Natural killer cell (primary cell): ENCODE measurements at regions not wholly inside any gene's neighbourhood (a gene's known extent, or its start where the extent isn't known, plus 50 kb on each side); places are given as distances from the start of the nearest gene placed in this dataset.

Source experiments
- ATAC-seq, 3 donors: fragments of 150-1000 bp in 2 of 3; fragments of 200-7000 bp in 1 of 3; cut with Tn5 transposase; 1 replicate in 1 of 3; 2 replicates in 2 of 3; pipeline ENCODE4 v1.10.0; 2021; ENCODE audit warnings: mild to moderate bottlenecking in 2 of 3, moderate library complexity in 2 of 3
- DNase-seq, 2 donors: peaks; one replicate each; pipeline versions ENCODE4 v3.0.0 to v3.0.0-alpha.2; 2013 to 2021; ENCODE audit warnings: mixed read lengths in 1 of 2
- H3K27ac ChIP-seq: one replicate; pipeline ENCODE4 v1.5.1; 2013; ENCODE audit warnings: mild to moderate bottlenecking, low read length
- H3K27me3 ChIP-seq: one replicate; pipeline ENCODE4 v1.6.1; 2013; ENCODE audit warnings: low read length; ENCODE audit not compliant: control insufficient read depth, insufficient read depth
- H3K36me3 ChIP-seq: one replicate; pipeline ENCODE4 v1.6.1; 2013; ENCODE audit warnings: low read length; ENCODE audit not compliant: control insufficient read depth, insufficient read depth
- H3K4me1 ChIP-seq: one replicate; pipeline ENCODE4 v1.6.1; 2013; ENCODE audit warnings: low read length; ENCODE audit not compliant: control insufficient read depth, insufficient read depth
- H3K4me3 ChIP-seq: one replicate; pipeline ENCODE4 v1.5.1; 2013; ENCODE audit warnings: low read length
- H3K9me3 ChIP-seq: one replicate; pipeline ENCODE4 v1.6.1; 2013; ENCODE audit warnings: low read length; ENCODE audit not compliant: control insufficient read depth, insufficient read depth
- H3K27ac Mint-ChIP-seq, 2 donors: one replicate each; pipeline ENCODE4 v1.8.0; 2022; ENCODE audit warnings: mild to moderate bottlenecking in 2 of 2, mixed read lengths in 2 of 2, moderate library complexity in 1 of 2
- H3K27me3 Mint-ChIP-seq, 2 donors: one replicate each; pipeline ENCODE4 v1.8.0; 2022; ENCODE audit warnings: low read depth in 2 of 2, mixed read lengths in 2 of 2
- H3K36me3 Mint-ChIP-seq: one replicate; pipeline ENCODE4 v1.8.0; 2022; ENCODE audit warnings: mixed read lengths
- H3K4me1 Mint-ChIP-seq, 2 donors: one replicate each; pipeline ENCODE4 v1.8.0; 2022; ENCODE audit warnings: mixed read lengths in 2 of 2
- H3K4me3 Mint-ChIP-seq: one replicate; pipeline ENCODE4 v1.8.0; 2022; ENCODE audit warnings: mild to moderate bottlenecking, moderate library complexity, mixed read lengths
- H3K9me3 Mint-ChIP-seq, 2 donors: one replicate each; pipeline ENCODE4 v1.8.0; 2022; ENCODE audit warnings: mixed read lengths in 2 of 2
- CTCF ChIP-seq: fragments of 200-600 bp; IDR thresholded peaks from one replicate; pipeline ENCODE4 v1.8.0; 2022; ENCODE audit warnings: antibody characterized with exemption
- WGBS: methylation state at CpG from one replicate; pipeline ENCODE4 v1.1.7; 2013; ENCODE audit warnings: missing lambda C conversion rate; ENCODE audit not compliant: insufficient coverage; 5-methylcytosine and 5-hydroxymethylcytosine counted together
- intact Hi-C: fragments of 100-400 bp; cut with micrococcal nuclease; formaldehyde crosslinking; loops from one replicate; pipeline ENCODE4 v1.14.2; 2022

- H3K27ac ChIP-seq, result no peak overlapping the region
- no peaks in the 10 kb centered on the region for H3K4me1 ChIP-seq
- TF ChIP-seq CTCF, result no peak
- Mint-ChIP-seq H3K36me3 (no peaks in the 10 kb centered on the region), H3K9me3 (peaks cover 5 to 6% of the 10 kb centered on the region in 2 donors), H3K4me3 (no peak overlapping the region), H3K4me1 (no peaks in the 10 kb centered on the region), H3K27me3 (no peaks in the 10 kb centered on the region), H3K27ac (no peak overlapping the region)
- H3K9me3 ChIP-seq, result no peaks in the 10 kb centered on the region
- DNase-seq (no peak), ATAC-seq (no peak)
- no CpG with 5 or more reads among the region's 1 CpG for WGBS
- H3K36me3 ChIP-seq, result no peaks in the 10 kb centered on the region
- no peaks in the 10 kb centered on the region for H3K27me3 ChIP-seq
- intact Hi-C loops, result no loop called here
- no peak overlapping the region for H3K4me3 ChIP-seq
Observed at GRCh38 chr2:192953116-192953515, 758.4 kb upstream of the TMEFF2 start.

GRCh38 chr2:192952245-192952644 is 757.5 kb upstream of the TMEFF2 start:
- no peak for ATAC-seq
- DNase-seq, result no peak
- Histone ChIP-seq H3K4me3 (no peak overlapping the region), H3K4me1 (no peaks in the 10 kb centered on the region), H3K27ac (no peak overlapping the region), H3K36me3 (no peaks in the 10 kb centered on the region), H3K27me3 (no peaks in the 10 kb centered on the region), H3K9me3 (no peaks in the 10 kb centered on the region)
- H3K27me3 Mint-ChIP-seq, result no peaks in the 10 kb centered on the region
- H3K9me3 Mint-ChIP-seq, result peaks cover 3% of the 10 kb centered on the region in 2 donors
- WGBS, result 60% methylated on average over 1 of the region's 2 CpGs
- TF ChIP-seq CTCF, result no peak
- intact Hi-C loops, result no loop called here
- no peak overlapping the region for H3K4me3 Mint-ChIP-seq
- no peak overlapping the region for H3K27ac Mint-ChIP-seq
- H3K36me3 Mint-ChIP-seq, result no peaks in the 10 kb centered on the region
- no peaks in the 10 kb centered on the region for H3K4me1 Mint-ChIP-seq

- Mint-ChIP-seq H3K4me1 (no peaks in the 10 kb centered on the region), H3K9me3 (peaks cover 0 to 3% of the 10 kb centered on the region in 2 donors), H3K36me3 (no peaks in the 10 kb centered on the region), H3K4me3 (no peak overlapping the region), H3K27ac (no peak overlapping the region), H3K27me3 (no peaks in the 10 kb centered on the region)
- Histone ChIP-seq H3K36me3 (no peaks in the 10 kb centered on the region), H3K27me3 (no peaks in the 10 kb centered on the region), H3K4me1 (no peaks in the 10 kb centered on the region), H3K27ac (no peak overlapping the region), H3K4me3 (no peak overlapping the region), H3K9me3 (no peaks in the 10 kb centered on the region)
- WGBS, result 68% methylated on average over 3 of the region's 3 CpGs
- no peak for DNase-seq
- TF ChIP-seq CTCF, result no peak
- intact Hi-C loops, result no loop called here
- ATAC-seq, result no peak
Observed at GRCh38 chr2:192948316-192948715, 753.6 kb upstream of the TMEFF2 start.

- no peak for TF ChIP-seq CTCF
- Mint-ChIP-seq H3K9me3 (peaks cover 3 to 7% of the 10 kb centered on the region in 2 donors), H3K4me3 (no peak overlapping the region), H3K4me1 (no peaks in the 10 kb centered on the region), H3K36me3 (no peaks in the 10 kb centered on the region), H3K27me3 (no peaks in the 10 kb centered on the region), H3K27ac (no peak overlapping the region)
- ATAC-seq (no peak), DNase-seq (no peak)
- intact Hi-C loops, result no loop called here
- Histone ChIP-seq H3K27ac (no peak overlapping the region), H3K9me3 (no peaks in the 10 kb centered on the region), H3K27me3 (no peaks in the 10 kb centered on the region), H3K4me3 (no peak overlapping the region), H3K4me1 (no peaks in the 10 kb centered on the region), H3K36me3 (no peaks in the 10 kb centered on the region)
- WGBS, result 77% methylated on average over 1 of the region's 1 CpG
Observed at GRCh38 chr2:192947352-192947751, 752.6 kb upstream of the TMEFF2 start.
